G401 (cell line): ENCODE measurements at regions not wholly inside any gene's neighbourhood (a gene's known extent, or its start where the extent isn't known, plus 50 kb on each side); places are given as distances from the start of the nearest gene placed in this dataset.
"Not testable (repeated sequence)": the region's sequence is repeated elsewhere in the genome, so short reads cannot be mapped to it uniquely, and the experiment has no call there.

ENCODE experiments used
- DNase-seq: peaks from one replicate; pipeline ENCODE4 v3.0.0-alpha.2; 2015; ENCODE audit warnings: low spot score
- in situ Hi-C: cut with HindIII; loops from 2 replicates; pipeline ENCODE4 v1.10.0; 2016; ENCODE audit warnings: low sequenced_read_pairs, mixed read lengths

GRCh38 chr2:89229979-89230378, 538.5 kb downstream of the RPIA start:
- in situ Hi-C loops, DNase-seq: not testable (repeated sequence)

- in situ Hi-C loops, DNase-seq: not testable (repeated sequence)
These were observed 539.8 kb downstream of the RPIA start for GRCh38 chr2:89231241-89231640.

DNA sequence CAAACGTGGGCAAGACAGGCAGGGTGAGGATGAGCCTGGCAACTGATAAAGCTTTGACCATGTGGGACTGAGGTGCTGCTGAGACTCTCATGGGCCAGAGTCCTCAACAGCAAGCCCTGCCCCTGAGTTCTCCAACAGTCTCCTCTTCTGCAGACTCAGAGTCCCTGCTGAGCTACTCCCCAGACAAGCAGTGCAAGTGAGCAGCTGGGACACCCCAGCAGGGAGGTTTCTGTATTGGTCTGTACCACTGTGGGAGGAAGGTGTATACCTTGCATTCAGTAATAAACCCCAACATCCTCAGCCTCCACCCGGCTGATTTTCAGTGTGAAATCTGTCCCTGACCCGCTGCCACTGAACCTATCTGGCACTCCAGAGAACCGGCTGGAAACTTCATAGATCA, 542.5 kb downstream of the RPIA start:
- in situ Hi-C loops, DNase-seq: not testable (repeated sequence)

DNA sequence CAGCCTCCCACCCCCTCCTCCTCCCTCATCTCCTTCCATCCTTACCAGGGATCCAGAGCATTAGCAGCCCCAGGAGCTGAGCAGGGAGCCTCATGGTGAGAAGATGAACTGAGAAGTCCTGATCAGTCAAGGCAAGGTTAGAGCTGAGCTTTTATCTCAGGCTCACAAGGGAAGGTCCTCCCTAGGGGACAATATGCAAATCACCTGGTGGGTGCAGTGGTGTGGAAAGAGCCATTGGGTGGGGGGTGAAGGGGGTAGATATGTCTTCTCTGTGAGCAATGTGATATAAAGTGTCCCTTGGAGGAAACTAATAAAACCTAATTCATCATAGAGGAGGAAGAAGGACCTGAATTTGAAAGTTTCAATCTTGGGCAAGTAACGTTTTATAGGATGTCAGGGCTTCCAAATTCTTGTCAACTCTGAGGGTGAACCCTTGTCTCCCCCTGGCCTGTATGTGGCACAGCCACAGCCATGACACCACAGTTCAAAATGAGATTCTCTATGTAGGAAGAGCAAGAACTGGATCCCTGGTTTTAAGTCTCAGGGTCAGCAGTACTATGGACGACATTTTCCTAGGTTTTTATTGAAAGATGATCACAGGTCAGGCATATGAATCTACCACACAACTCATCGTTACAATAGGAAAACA, 543.5 kb downstream of the RPIA start:
- DNase-seq, in situ Hi-C loops: not testable (repeated sequence)

DNA sequence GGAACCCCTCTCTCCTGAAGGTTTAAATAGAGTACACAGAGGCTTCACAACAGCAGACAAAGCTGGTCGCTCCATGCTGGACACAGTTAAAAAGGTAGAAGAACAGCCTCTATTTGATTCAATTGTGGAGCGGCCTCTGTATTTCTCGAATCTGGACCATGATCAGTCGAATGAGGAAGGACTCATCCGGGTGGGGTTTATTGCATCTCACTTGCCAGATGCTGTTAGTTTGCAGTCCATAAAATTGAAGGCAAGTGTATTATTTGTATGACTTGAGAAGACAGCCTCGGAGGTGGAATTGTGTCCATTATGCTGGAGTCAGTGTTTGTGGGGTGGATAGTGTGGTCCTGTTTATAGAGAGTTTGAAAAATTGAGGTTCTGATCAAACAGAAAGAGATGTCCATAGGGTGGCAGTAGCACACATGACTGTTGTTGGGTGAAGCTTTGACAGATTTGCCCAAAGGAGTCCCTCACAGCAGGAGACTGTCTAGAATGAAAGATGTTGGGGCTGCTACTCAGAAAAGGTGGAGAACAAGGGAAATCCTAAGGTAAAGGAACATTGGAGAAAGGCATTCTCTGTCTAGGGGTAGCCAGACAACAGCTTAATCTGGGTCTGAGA, 545.5 kb downstream of the RPIA start:
- in situ Hi-C loops, DNase-seq: not testable (repeated sequence)

- in situ Hi-C loops, DNase-seq: not testable (repeated sequence)
These were observed 546.3 kb downstream of the RPIA start for GRCh38 chr2:89237783-89238182.

- DNase-seq, in situ Hi-C loops: not testable (repeated sequence)
These were observed 551.7 kb downstream of the RPIA start for GRCh38 chr2:89243114-89243700.

GRCh38 chr2:89244407-89244806, 552.9 kb downstream of the RPIA start:
- DNase-seq, in situ Hi-C loops: not testable (repeated sequence)

- in situ Hi-C loops = not testable (repeated sequence)
These were observed 554.0 kb downstream of the RPIA start for GRCh38 chr2:89245478-89245877.

GRCh38 chr2:89246027-89246426, 554.6 kb downstream of the RPIA start:
- in situ Hi-C loops, DNase-seq: not testable (repeated sequence)

More at GRCh38 chr2:89245478-89245877, 554.0 kb downstream of the RPIA start:
- not testable (repeated sequence) for DNase-seq

GRCh38 chr2:89246620-89247019, 555.1 kb downstream of the RPIA start:
- DNase-seq, in situ Hi-C loops: not testable (repeated sequence)

DNA sequence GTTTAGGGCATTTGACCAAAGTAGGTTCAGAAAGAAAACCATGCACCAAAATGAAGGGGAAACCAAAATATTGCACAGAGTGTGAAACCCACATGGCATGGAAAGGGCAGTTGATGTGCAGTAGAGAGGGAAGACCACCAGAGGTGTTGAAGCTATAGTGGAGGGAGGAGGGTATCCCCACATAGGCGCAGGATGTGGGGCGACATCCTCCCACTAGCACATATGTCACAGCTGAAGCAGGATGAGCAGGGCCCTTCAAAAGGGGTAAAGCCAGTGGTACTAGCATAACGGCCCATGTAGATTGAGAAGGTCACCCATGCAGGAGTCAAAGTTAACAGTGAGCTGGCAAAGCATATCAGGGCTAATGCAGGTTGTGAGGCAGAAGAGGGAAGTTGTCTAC, 563.5 kb downstream of the RPIA start:
- DNase-seq, in situ Hi-C loops: not testable (repeated sequence)

GRCh38 chr2:89273443-89273842, 582.0 kb downstream of the RPIA start:
- in situ Hi-C loops = not testable (repeated sequence)

GRCh38 chr2:89280536-89280935, 589.1 kb downstream of the RPIA start:
- DNase-seq, in situ Hi-C loops: not testable (repeated sequence)

More at GRCh38 chr2:89273443-89273842, 582.0 kb downstream of the RPIA start:
- DNase-seq = not testable (repeated sequence)

- DNase-seq, in situ Hi-C loops: not testable (repeated sequence)
These were observed 595.1 kb downstream of the RPIA start for GRCh38 chr2:89286448-89287080.

DNA sequence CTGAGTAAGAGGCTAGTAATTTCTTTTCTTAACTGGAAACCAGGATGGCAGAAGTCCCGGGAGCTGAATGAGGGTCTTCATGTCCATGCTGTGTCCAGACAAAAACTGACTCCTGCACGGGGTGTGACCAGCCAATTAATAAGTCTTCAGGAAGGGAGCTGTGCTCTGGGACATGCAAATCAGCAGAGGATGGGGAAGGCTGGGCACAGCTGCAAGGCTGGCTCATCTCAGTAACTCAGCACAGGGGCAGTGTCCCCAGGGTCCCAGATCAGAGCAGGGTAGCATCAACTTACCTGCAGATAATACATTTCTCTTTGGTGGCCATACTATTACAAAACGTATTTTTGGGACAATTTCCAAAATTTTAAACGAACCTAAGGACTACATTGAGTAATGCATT, 595.6 kb downstream of the RPIA start:
- DNase-seq, in situ Hi-C loops: not testable (repeated sequence)

DNA sequence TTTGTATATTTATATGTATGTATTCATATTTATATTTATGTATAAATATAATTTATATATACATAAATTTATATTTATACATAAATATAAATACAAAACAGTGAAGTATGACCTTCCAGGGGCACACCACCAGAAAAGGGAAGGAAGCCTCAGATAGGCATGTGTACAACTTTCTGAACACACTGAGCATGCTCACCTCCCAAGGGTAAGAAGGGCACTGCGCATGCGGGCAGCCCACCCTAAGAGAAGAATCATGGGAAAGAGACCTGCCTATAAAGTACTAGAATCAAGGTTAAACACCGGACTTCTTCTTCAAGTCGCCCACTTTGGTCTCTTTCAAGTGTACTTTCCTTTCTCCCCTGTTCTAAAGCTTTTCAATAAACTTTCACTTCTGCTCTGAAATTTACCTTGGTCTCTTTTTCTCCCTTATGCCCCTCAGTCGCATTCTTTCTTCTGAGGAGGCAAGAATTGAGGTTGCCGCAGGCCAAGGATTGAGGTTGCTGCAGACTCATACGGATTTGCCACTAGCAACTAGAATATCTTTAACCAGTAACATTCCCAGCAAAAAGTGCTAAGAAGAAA, 600.3 kb downstream of the RPIA start:
- in situ Hi-C loops, DNase-seq: not testable (repeated sequence)

DNA sequence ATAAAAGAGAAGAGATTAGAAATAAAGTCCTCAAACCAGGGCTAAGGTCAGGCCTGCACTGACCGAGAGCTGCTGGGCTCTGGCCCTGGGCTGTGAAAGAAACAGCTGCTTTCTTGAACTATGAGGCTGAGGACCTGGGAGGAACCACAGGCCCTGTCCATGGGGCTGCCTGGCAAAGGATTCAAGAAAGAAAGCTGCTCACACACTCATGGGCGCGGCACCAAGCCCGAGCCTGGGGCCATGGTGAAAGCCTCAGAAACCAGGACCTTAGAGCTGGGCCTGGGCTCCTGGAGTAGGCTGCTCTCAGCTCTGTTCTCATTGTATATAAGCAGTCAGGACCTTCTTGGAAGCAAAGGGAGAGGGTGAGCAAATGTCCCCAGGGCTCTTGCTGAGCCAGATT, 601.9 kb downstream of the RPIA start:
- in situ Hi-C loops, DNase-seq: not testable (repeated sequence)

DNA sequence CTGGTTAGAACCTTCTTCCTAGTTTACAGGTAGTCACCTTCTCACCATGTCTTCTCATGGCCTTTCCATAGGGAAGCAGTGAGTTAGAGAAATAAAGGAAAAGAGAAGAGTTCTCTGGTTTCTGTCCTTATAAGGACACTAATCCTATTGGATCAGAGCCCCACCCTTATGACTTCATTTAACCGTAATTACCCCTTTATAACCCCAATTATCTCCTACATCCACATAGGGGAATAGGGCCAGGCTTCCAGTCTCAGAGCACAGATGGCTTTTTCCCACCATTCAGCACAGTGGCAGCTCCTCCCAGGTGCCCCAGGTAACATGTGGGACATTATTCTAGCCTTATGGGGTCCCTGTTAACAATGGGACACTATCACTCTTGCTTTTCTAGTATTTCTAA, 602.9 kb downstream of the RPIA start:
- DNase-seq, in situ Hi-C loops: not testable (repeated sequence)
